MM.1S (cell line): ENCODE measurements at regions not wholly inside any gene's neighbourhood (a gene's known extent, or its start where the extent isn't known, plus 50 kb on each side); places are given as distances from the start of the nearest gene placed in this dataset.

Experiments
- DNase-seq: peaks from one replicate; pipeline ENCODE4 v3.0.0-alpha.2; 2015
- H2AFZ ChIP-seq: fragments of 300-600 bp; sonication (generic); 2 replicates; pipeline ENCODE4 v1.6.0; 2016; ENCODE audit warnings: antibody characterized with exemption, low read length
- H3F3A ChIP-seq: fragments of 300-600 bp; sonication (generic); 2 replicates; pipeline ENCODE4 v1.6.1; 2016; ENCODE audit warnings: mild to moderate bottlenecking, antibody characterized with exemption, low read length, moderate library complexity, mixed read lengths; ENCODE audit not compliant: insufficient read depth
- H3K27ac ChIP-seq: fragments of 300-600 bp; sonication (generic); 2 replicates; pipeline ENCODE4 v1.5.1; 2016; ENCODE audit warnings: mild to moderate bottlenecking, low read length
- H3K27me3 ChIP-seq: fragments of 300-600 bp; sonication (generic); replicated peaks from 2 replicates; pipeline ENCODE4 v1.6.0; 2016; ENCODE audit warnings: low read length; ENCODE audit not compliant: insufficient read depth
- H3K36me3 ChIP-seq: fragments of 300-600 bp; sonication (generic); replicated peaks from 2 replicates; pipeline ENCODE4 v1.6.1; 2016; ENCODE audit warnings: mild to moderate bottlenecking, low read length, mixed read lengths; ENCODE audit not compliant: insufficient read depth
- H3K4me1 ChIP-seq: fragments of 300-600 bp; sonication (generic); 2 replicates; pipeline ENCODE4 v1.6.1; 2016; ENCODE audit warnings: low read length, mixed read lengths
- H3K4me2 ChIP-seq: fragments of 300-600 bp; sonication (generic); 2 replicates; pipeline ENCODE4 v1.6.0; 2016; ENCODE audit warnings: low read depth, low read length
- H3K4me3 ChIP-seq: fragments of 300-600 bp; sonication (generic); 2 replicates; pipeline ENCODE4 v1.5.1; 2016; ENCODE audit warnings: low read length, mixed read lengths
- H3K79me2 ChIP-seq: fragments of 300-600 bp; sonication (generic); 2 replicates; pipeline ENCODE4 v1.6.1; 2016; ENCODE audit warnings: mixed run types, low read length, mixed read lengths
- H3K9ac ChIP-seq: fragments of 300-600 bp; sonication (generic); 2 replicates; pipeline ENCODE4 v1.6.1; 2016; ENCODE audit warnings: low read length, mixed read lengths
- H3K9me2 ChIP-seq: fragments of 300-600 bp; sonication (generic); replicated peaks from 2 replicates; pipeline ENCODE4 v1.6.1; 2016; ENCODE audit warnings: mild to moderate bottlenecking, low read length, mixed read lengths; ENCODE audit not compliant: insufficient read depth
- H3K9me3 ChIP-seq: fragments of 300-600 bp; sonication (generic); replicated peaks from 2 replicates; pipeline ENCODE4 v1.6.1; 2016; ENCODE audit warnings: mild to moderate bottlenecking, low read length, mixed read lengths; ENCODE audit not compliant: insufficient read depth
- H4K20me1 ChIP-seq: fragments of 300-600 bp; sonication (generic); 2 replicates; pipeline ENCODE4 v1.6.1; 2016; ENCODE audit warnings: mild to moderate bottlenecking, low read length, moderate library complexity, mixed read lengths; ENCODE audit not compliant: insufficient read depth
- CTCF ChIP-seq: fragments of 300-600 bp; sonication (generic); IDR thresholded peaks from 2 replicates; pipeline ENCODE4 v1.5.1; 2016; ENCODE audit warnings: antibody characterized with exemption, low read length, mixed read lengths
- EZH2 ChIP-seq: fragments of 300-600 bp; sonication (generic); optimal IDR thresholded peaks from 2 replicates; pipeline ENCODE3; 2017; ENCODE audit warnings: low read depth, mild to moderate bottlenecking, antibody characterized with exemption, low read length, mixed read lengths
- EZH2phosphoT487 ChIP-seq: fragments of 300-600 bp; sonication (generic); IDR thresholded peaks from 2 replicates; pipeline ENCODE4 v1.6.1; 2018; ENCODE audit warnings: antibody characterized with exemption, low read length

GRCh38 chr17:36854982-36855381 lies 82.3 kb upstream of the LHX1 start:
- Histone ChIP-seq H3K9me2 (no peaks in the 10 kb centered on the region), H3K9me3 (no peaks in the 10 kb centered on the region), H3K36me3 (no peaks in the 10 kb centered on the region), H3K4me2 (no peak overlapping the region), H3F3A (no peaks in the 10 kb centered on the region), H4K20me1 (no peaks in the 10 kb centered on the region), H3K4me1 (no peaks in the 10 kb centered on the region), H3K4me3 (no peak overlapping the region), H3K27ac (no peak overlapping the region), H2AFZ (no peak overlapping the region), H3K27me3 (peaks cover 18% of the 10 kb centered on the region; the same call in 1 of the 2 replicates), H3K79me2 (no peaks in the 10 kb centered on the region), H3K9ac (no peak overlapping the region)
- no peak for TF ChIP-seq EZH2phosphoT487
- TF ChIP-seq CTCF, result no peak
- no peak for TF ChIP-seq EZH2
- no peak for DNase-seq

GRCh38 chr17:36855459-36855858 lies 81.8 kb upstream of the LHX1 start:
- H3K79me2 ChIP-seq, result no peaks in the 10 kb centered on the region
- no peaks in the 10 kb centered on the region for H3K9me2 ChIP-seq
- H3K27me3 ChIP-seq, result peaks cover 23% of the 10 kb centered on the region; the same call in 1 of the 2 replicates
- H3K27ac ChIP-seq, result no peak overlapping the region
- no peak for DNase-seq
- H3K4me2 ChIP-seq, result no peak overlapping the region
- no peak overlapping the region for H3K4me3 ChIP-seq
- no peak overlapping the region for H2AFZ ChIP-seq
- no peaks in the 10 kb centered on the region for H3K4me1 ChIP-seq
- no peaks in the 10 kb centered on the region for H4K20me1 ChIP-seq
- H3K9ac ChIP-seq, result no peak overlapping the region
- H3K9me3 ChIP-seq, result no peaks in the 10 kb centered on the region
- H3K36me3 ChIP-seq, result no peaks in the 10 kb centered on the region
- TF ChIP-seq EZH2phosphoT487, result no peak
- no peaks in the 10 kb centered on the region for H3F3A ChIP-seq

- Histone ChIP-seq H3K4me2 (no peak overlapping the region), H3K36me3 (no peaks in the 10 kb centered on the region), H3K27me3 (peaks cover 23% of the 10 kb centered on the region; the same call in 1 of the 2 replicates), H3K9me2 (no peaks in the 10 kb centered on the region), H3F3A (no peaks in the 10 kb centered on the region), H4K20me1 (no peaks in the 10 kb centered on the region), H3K27ac (no peak overlapping the region), H2AFZ (no peak overlapping the region), H3K9me3 (no peaks in the 10 kb centered on the region), H3K79me2 (no peaks in the 10 kb centered on the region), H3K9ac (no peak overlapping the region), H3K4me1 (no peaks in the 10 kb centered on the region), H3K4me3 (no peak overlapping the region)
- no peak for TF ChIP-seq EZH2
- TF ChIP-seq CTCF, result no peak
- no peak for TF ChIP-seq EZH2phosphoT487
- DNase-seq, result no peak
These were observed 81.1 kb upstream of the LHX1 start for GRCh38 chr17:36856222-36856621.

GRCh38 chr17:36856903-36857381 lies 80.3 kb upstream of the LHX1 start:
- H3K9ac ChIP-seq, result no peak overlapping the region
- TF ChIP-seq EZH2, result no peak
- no peak for TF ChIP-seq EZH2phosphoT487
- no peak for TF ChIP-seq CTCF
- H3F3A ChIP-seq, result no peaks in the 10 kb centered on the region
- H3K27ac ChIP-seq, result no peak overlapping the region
- no peaks in the 10 kb centered on the region for H3K4me1 ChIP-seq
- H3K79me2 ChIP-seq, result no peaks in the 10 kb centered on the region
- no peak for DNase-seq
- no peaks in the 10 kb centered on the region for H4K20me1 ChIP-seq
- no peaks in the 10 kb centered on the region for H3K36me3 ChIP-seq
- H3K9me2 ChIP-seq, result no peaks in the 10 kb centered on the region
- H3K4me2 ChIP-seq, result no peak overlapping the region
- H3K9me3 ChIP-seq, result no peaks in the 10 kb centered on the region
- no peak overlapping the region for H3K4me3 ChIP-seq
- H3K27me3 ChIP-seq, result peaks cover 23% of the 10 kb centered on the region; the same call in 1 of the 2 replicates
- no peak overlapping the region for H2AFZ ChIP-seq
